GM21786 (cell line): ENCODE measurements at regions not wholly inside any gene's neighbourhood (a gene's known extent, or its start where the extent isn't known, plus 50 kb on each side); places are given as distances from the start of the nearest gene placed in this dataset.

Experiments used
- ATAC-seq: cut with Tn5 transposase; IDR thresholded peaks from one replicate; pipeline ENCODE4 v1.9.1; 2021; ENCODE audit not compliant: unreplicated experiment

DNA sequence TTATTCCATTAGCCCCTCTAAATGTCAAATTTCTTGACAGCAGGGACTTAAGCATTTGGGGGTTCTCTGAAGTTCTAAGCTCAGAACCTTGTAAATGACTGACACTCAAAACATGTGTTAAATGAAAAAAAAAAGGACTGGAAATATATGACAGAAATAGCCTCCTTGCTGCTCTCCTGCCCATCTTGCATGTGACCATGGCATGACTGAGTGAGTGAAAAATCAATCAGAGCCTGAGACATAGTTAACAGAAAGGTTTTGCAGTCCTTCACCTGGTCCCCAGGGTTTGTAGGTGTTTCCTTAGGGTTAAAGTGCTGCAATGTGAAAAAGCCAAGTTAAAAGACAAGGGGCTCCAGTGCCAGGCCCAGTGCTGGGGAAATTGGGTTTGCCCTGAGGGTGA lies 168.1 kb downstream of the ZBTB18 start:
- ATAC-seq: no peak

DNA sequence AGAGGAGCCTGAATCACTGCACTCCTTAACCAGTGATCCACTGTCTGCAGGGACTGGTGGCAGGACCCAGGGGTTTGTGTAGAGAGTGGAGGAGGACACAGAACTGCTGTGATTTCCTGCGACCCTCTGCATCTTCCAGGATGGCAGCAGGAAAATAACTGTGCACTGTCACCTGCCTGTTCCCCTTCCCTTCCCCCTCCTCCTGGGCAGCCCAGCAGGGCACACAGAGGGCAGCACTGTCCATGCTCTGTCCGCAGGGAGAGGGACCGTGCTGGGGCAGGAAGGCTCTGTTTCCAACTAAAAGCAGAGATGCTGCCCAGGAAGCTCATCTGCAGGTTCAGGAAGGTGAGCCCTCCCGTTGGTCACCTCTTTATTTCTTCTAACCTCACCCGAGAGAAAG lies 168.7 kb downstream of the ZBTB18 start:
- ATAC-seq: no peak

DNA sequence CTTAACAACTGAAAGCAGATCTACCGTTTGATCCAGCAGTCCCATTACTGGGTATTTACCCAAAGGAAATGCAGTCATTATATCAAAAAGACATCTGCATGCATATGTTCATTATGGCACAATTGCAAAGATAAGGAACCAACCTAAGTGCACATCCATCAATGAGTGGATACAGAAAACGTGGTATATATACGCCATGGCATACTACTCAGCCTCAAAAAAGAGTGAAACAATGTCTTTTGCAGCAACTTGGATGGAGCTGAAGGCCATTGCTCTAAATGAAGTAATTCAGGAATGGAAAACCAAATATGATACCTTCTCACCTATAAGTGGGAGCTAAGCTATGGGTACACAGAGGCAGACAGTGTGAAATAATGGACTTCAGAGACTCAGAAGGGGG lies 169.3 kb downstream of the ZBTB18 start:
- no peak for ATAC-seq

DNA sequence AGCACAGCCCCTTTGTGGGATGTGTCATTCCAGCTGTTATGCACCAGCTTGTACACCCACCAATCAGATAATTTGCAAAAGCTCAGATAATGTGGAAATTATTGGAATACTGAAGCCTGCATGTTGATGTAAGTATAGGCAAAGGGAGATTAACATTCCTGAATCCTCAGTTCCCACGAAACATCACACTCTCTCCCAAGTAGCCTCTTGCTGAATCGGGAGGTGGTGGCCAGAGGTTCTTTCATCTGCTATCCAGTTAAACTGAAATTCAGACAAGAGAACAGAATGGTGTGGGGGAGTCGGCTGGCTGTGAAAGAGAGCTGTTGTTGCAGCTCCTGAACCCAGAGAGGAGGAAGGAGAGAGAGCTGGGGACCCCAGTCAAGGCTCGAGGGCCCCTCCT lies 170.9 kb downstream of the ZBTB18 start:
- ATAC-seq: no peak

DNA sequence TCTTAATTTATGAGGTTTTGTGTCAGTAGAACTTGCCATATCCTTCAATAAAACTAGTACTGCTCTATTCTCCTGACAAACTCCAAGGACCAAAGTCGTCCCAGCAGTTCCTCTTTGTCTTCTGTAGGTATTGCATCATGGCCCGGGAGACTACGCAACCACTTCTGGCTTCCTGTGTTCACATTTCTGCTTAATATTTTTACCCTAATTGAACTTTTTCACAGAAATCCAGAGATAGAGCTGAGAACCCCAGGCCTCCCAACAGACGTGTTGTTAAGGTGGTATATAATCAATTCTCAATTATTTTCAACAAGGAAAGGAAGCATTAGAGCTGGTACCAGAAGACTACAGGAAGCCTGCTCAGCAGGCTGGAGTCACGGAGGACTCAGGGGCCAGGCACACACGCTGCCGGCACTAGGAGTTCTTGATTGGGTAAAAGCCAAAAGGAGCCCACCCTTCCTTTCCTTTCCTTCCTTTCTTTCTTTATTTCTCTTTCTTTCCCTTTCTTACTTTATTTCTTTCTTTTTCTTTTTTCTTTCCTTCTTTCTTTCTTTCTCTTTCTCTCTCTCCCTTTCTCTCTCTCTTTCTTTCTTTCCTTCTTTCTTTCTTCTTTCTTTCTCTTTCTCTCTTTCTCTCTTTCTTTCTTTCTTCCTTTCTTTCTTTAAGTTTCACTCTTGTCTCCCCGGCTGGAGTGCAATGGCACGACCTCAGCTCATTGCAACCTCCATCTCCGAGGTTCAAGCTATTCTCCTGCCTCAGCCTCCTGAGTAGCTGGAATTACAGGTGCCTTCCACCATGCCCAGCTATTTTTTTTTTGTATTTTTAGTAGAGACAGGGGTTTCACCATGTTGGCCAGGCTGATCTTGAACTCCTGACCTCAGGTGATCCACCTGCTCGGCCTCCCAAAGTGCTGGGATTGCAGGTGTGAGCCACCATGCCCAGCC lies 173.7 kb downstream of the ZBTB18 start:
- no peak for ATAC-seq

DNA sequence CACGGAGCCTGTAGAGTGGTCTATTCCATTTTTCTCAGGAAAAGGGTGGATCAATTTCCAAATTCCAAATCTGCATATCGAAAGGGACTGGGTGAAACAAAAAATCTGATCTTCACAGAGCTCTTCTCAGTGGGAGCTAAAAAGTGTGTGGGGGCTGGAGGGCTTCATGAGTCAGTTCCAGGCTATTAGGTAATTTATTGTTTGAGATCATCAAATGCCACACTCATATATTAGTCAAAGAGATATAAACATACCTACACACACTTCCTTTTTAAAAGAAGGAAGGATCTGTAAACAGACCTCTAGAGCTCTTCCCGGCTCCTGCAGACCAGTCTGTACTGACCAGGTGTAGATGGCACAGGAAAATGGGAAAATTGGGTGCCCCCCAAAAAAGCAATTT lies 175.4 kb downstream of the ZBTB18 start:
- no peak for ATAC-seq

DNA sequence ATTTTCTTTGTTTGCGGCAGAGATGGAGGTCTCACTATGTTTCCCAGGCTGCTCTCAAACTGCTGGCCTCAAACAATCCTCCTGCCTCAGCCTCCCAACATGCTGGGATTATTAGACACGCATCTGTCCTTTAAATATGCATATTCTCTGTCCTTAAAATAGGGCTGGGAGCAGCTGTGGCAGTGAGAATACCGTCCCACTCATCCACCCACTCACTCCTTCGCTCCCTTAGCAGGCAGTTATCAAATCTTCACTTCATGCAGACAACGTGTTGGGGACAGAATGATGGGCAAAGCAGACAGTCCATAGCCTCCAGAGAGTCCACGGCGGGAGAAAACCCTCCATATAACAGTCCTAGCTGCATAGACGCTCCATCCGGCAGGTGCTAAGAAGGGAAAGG lies 179.4 kb downstream of the ZBTB18 start:
- no peak for ATAC-seq

DNA sequence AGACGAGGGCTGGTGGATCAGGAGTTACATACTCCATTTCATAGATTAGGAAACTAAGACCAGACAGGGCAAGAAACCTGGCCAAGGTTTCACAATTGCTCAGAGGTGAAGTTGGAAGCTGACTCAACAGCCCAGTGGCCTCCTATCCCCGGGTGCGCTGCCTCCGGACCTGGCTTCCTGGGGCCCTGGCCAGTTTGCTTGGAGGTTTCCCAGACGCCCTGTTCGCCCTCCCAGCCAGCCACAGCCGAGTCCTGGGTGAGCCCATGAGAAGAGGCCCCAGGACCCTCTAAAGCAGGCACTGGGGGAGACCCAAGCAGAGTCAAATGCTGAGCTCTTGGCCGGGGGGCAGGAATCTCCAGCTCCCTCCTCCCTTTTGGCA lies 180.1 kb downstream of the ZBTB18 start:
- ATAC-seq: no peak

DNA sequence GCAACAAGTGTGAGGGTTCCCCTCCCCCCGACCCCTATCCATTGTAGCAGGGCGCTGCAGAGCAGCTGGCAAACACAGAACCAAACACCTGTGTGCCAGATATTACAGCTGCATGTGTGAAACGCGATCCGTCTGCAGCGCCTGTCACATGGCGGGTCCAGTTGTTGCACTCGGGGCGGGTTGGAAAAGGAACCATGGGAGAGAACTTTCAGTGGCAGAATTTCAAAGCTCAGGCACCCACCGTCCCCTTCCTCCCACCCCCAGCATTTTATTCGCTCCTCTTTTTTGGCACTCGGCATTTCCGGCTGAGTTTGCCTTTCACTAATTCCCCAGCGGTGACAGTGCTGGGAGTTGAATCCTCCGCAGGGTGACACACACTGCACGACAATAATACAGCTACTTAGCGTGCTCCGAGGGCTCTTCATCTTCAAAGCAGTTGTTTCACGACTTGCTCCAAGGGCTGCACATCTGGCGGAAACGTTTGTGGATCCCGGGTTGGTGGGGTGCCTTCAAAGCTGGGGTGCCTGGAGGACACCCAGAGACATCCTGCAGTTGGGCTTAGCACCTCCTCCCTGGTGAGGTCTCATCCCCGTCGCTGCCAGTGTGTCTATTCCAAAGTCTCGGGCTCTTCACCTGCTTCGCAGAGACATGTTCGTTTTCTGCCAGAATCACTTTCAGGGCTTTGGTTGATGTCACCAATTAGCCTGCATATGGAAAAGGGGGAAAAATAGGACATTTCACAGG lies 180.7 kb downstream of the ZBTB18 start:
- no peak for ATAC-seq

DNA sequence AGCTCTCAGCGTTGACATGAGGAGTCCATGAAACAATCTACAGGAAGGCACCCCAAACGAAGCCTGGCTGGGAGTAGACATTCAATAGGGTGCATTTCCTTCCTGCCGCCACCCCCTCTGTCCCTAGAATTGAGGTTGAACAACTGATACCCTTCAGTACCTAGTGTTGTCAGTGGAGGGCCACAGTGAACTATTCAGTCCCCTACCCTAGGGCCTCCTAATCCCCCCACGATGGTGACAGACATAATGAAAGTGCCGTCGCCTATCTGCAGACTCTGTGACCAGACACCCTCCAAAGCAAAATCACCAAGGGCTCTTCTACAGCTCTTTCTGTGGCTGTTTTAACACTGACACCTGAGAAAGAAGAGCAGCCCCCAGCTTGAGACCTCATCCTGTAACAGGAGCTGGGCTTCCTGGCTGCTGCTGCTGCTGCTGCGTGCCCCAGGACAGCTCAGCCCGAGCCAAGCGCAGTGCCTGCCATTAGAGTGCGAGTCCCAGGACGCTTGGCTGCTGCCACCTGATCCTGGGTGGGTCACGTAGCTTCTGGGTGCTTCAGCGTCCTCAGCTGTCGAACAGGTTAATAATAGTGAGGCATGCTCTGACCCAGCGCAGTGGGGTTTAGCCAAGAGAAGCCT lies 183.0 kb downstream of the ZBTB18 start:
- no peak for ATAC-seq

DNA sequence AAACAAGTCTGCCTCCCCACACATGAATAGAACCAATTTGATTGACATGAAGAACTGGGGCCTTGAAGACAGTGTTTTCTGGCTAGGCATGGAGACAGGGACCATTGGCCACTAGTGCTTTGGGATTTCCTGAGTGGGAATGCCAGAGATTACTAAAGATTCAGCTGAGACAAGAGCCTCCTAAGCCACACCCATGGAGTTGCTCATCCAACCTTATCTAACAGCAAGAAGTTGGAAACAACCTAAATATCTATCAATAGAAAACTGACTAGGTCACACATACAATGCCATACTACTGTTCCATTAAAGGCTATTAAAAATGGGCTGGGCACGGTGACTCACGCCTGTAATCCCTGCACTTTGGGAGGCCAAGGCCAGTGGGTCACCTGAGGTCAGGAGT lies 184.1 kb downstream of the ZBTB18 start:
- ATAC-seq: no peak

DNA sequence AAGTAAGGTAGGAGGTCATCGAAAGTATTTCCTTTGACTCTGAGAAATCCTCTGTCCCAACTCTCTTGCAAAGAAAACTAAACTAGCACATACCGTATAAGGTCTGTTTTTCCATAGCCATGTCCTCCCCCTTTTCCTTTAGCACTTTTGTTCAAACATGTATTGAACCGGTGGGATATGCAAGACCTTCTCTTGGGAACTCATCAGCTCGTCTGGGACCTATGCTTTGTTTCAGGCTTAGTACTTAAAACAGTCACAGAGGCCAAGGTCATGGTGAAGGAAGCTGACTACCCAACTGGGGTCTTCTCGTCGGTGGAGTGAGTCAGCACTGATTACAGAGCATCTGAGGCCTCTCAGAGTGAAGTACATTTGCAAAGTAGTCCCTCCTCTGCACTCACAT lies 185.0 kb downstream of the ZBTB18 start:
- ATAC-seq: no peak

DNA sequence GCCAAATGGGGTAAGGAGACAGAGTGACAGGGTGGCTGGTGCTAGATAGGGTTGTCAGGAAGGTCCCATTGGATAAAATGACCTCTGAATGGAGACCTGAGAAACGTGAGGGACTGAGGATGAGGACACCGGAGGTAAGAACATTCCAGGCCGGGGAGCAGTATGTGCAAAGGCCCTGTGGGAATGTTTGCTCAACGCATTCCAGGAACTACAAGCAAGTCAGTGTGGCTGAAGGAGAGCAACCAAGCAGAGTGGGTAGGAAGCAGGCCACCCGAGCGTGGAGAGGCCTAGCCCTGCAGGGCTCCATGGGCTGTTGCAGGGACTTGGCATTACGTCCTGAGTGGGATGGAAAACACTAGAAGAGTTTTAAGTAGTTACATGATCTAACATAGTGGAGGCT lies 185.6 kb downstream of the ZBTB18 start:
- no peak for ATAC-seq

DNA sequence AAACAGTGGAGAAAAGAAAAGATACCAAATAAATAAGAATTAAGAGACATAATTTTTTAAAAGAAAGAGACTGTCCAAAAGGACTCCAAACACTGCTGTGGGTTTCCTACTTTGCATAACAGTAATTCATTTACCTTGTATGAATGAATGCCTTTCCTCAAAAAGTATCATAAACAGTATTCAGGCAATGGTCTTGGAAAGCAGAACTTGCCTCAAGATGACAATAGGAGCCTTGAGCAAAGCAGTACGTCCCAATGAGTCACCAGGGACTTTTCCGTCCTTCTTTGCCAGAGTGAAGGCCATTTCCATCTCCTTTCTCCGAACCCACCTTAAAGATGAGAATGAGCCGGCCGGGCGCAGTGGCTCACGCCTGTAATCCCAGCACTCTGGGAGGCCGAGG lies 186.4 kb downstream of the ZBTB18 start:
- no peak for ATAC-seq

DNA sequence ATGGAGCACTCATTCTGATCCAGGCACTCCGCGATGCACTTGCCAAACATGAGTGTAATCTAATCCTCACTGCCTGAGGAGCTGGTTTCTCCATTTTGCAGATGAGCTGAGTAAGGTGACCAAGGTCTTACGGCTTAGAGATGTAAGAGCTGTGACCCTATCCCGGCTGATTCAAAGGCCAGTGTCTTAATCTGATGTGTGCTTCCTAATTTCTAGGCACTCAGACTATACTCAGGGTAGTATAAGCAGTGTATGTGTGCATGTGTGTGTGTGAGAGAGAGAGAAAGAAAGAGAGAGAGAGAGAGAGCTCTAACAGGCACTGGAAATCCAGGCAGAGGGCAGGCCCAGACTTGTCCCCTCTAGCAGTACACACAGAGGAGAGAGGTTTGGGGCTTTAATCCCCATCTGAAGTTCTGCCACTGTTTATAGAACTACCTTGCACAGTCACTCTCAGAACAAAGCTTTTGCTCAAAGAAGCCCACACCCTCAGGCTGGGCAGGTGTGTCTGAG lies 188.2 kb downstream of the ZBTB18 start:
- peak; percentile 46 for ATAC-seq

DNA sequence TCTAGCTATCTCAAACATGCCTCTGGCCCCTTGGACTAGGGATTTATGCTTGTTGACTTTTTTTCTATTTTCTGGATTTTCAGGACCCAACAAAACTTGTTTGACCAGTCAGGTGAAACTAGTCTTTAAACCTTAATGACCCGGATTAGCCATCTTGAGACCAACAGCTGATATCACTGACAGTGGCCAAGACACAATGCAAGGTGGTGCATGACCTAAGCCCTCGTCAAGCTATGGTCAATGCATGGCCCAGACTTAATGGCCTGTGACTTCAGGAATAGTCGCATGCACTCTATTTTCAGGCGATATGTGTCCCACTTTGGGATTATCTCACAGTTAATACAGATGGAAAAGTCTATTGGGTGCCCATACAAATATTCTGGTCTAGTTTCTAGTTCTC lies 190.4 kb downstream of the ZBTB18 start:
- ATAC-seq: no peak

DNA sequence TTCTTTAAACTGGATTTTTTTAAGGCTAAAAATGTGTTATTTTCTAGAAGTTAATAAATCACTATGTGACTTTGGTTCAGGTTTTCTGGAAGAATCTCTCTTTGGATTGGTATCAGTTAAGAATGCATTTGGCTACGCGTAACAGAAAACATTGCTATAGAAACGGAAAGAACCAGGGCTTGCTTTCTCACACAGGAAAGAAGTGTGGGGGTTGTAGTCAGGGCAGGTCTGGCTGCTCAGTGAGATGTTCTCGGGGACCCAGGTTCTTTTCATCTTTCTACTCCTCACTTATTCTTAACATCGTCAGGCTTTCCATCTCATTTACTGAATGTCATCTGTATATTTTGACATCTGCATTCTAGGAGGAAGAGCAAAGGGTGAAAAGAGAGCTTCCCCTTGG lies 191.4 kb downstream of the ZBTB18 start:
- ATAC-seq: peak; percentile 53

DNA sequence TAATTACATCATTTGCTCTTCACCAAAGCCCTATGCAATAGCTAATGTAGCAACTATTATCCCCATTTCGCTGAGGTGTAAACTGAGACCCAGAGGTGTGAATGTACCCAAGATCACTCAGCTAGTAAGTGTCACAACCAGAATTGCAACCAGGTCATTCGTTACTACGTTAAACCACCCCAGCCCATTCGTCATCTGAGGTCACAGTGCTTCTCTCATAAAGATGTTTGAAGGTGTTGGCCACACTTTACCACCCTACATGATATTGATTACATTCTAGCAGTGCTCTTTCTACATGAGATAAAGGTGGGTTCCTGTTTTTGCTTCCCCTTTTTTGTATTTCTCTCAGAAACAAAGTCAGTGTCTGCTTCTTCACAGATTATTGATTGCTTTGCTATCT lies 195.3 kb downstream of the ZBTB18 start:
- no peak for ATAC-seq

DNA sequence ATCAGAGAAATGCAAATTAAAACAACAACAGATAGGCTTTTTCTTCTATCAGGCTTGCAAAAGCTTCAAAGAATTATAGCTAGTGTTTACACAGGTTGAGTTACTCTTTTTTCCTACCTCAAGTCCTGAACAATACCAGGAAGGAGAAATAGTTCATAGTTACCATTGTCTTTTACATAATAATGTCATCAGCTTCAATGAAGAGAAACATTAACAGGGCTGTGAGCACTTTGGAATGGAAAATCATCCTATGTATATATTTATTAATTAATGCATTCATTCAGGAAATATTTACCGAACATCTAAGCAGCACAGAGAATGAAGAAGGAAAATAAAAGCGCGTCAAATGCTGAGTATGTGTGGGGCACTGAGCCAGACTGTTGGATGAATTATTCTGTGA lies 197.3 kb downstream of the ZBTB18 start:
- ATAC-seq: no peak

DNA sequence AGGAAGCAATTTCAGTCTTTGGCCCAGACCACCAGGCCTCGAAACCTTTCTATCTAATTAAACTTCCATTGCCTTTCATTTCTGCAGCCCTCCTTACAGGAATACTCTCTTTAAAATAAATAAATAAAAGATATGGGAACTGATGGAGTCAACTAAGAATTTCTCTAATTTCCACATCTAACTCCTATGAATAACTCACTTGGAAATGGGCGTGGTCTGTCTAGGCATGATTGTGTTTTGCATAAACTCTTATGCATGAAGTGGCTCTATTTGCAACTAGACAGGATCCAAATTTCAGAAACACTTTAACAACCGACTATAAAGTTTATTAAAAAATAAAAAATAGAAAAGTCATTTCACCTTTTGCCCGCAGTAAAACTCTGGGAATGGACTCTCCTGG lies 199.5 kb downstream of the ADSS2 start:
- ATAC-seq: no peak

DNA sequence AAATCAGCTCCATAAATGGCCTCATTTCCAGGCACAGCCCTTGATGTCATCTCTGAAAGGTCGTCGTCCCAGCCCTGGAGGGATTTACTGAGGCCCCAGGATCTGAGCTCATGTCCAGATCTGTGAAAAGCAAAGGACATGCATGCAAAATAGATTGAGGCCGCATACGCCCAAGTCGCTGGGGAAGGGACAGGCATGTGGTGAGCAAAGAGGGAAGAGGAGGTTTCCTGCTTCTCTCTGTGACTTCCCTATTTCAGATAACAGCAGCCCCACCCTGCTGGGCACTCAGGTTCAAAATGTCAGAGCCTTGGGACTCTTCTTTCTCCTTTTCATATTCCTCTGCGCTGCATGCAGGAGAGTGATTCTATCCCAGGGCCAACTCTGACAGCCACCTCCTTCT lies 197.2 kb downstream of the ADSS2 start:
- peak; percentile 70 for ATAC-seq
